ENCODE measurements at regions not wholly inside any gene's neighbourhood (a gene's known extent, or its start where the extent isn't known, plus 50 kb on each side); places are given as distances from the start of the nearest gene placed in this dataset.

DNA sequence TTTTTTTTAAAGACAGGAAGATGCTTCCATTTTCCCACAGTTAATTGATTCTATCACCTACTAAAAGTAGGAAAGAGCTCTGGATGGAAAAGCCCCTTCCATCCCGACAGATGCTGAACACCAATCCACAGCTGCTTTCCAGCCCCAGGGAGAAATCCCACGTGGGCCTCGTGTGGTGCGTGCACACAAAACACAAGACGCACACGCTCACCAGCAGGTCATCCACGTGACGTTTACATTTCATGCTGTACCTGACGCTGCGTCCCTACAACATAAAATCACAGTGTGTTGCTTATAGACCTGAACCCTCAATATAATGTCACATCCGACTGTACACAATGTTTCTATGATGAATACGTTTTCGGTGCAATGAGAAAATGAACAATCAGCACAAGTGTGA lies 50.2 kb upstream of the DACT2 start:
- TF ChIP-seq, protein P1, sequence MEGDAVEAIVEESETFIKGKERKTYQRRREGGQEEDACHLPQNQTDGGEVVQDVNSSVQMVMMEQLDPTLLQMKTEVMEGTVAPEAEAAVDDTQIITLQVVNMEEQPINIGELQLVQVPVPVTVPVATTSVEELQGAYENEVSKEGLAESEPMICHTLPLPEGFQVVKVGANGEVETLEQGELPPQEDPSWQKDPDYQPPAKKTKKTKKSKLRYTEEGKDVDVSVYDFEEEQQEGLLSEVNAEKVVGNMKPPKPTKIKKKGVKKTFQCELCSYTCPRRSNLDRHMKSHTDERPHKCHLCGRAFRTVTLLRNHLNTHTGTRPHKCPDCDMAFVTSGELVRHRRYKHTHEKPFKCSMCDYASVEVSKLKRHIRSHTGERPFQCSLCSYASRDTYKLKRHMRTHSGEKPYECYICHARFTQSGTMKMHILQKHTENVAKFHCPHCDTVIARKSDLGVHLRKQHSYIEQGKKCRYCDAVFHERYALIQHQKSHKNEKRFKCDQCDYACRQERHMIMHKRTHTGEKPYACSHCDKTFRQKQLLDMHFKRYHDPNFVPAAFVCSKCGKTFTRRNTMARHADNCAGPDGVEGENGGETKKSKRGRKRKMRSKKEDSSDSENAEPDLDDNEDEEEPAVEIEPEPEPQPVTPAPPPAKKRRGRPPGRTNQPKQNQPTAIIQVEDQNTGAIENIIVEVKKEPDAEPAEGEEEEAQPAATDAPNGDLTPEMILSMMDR (IDR thresholded peaks at IDR 0.05; ENCODE audit: unreplicated experiment in 3 of 3) = no peak
- Mint-ChIP-seq H3K27ac (peak overlapping the region in 2 of 3 experiments; percentile 27 to 59), H3K27me3 (ENCODE audit: low read depth) (peaks cover 31% of the 10 kb centered on the region), H3K4me1 (peaks cover 22% of the 10 kb centered on the region), H3K9me3 (no peaks in the 10 kb centered on the region), H3K36me3 (ENCODE audit: low read depth) (no peaks in the 10 kb centered on the region), H3K4me3 (no peak overlapping the region)

DNA sequence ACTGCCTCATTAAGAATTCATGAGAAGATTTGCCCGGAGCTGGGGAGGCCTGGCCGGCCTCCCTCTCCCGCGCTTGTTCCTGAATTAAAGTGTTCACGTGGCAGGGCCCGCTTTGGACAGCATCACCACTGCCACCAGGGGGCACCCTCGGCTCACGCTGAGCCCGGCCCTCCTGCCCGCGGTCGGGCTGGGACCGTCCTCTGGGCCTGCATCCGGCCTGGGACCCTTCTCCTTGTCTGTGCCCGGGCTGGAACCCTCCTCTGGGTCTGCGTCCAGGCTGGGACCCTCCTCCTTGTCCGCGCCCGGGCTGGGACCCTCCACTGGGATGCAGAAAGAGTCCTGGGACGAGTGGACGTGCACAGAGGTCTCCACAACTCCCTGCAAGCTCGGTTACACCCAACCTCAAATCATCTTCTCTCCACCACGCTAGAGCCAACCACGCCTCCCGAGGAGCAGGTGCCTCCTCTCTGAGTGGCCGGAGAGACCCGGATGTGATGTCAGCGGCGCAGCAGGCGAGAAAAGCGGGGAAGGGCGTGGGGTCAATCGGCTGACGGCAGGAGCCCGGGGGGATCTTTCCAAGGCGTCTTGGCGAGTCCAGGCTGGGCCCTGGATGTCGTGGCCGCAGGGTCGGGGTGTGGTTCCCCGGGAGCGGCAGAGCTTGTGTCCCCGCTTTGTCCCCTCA lies 50.9 kb upstream of the DACT2 start:
- Mint-ChIP-seq H3K27ac (peak overlapping the region in 2 of 3 experiments; percentile 27 to 59), H3K4me1 (peaks cover 22% of the 10 kb centered on the region), H3K27me3 (ENCODE audit: low read depth) (peaks cover 31% of the 10 kb centered on the region), H3K4me3 (no peak overlapping the region), H3K9me3 (no peaks in the 10 kb centered on the region), H3K36me3 (ENCODE audit: low read depth) (no peaks in the 10 kb centered on the region)
- TF ChIP-seq, protein P1 (IDR thresholded peaks at IDR 0.05; ENCODE audit: unreplicated experiment in 3 of 3) = peak; percentile 87 to 89 (median 87)

DNA sequence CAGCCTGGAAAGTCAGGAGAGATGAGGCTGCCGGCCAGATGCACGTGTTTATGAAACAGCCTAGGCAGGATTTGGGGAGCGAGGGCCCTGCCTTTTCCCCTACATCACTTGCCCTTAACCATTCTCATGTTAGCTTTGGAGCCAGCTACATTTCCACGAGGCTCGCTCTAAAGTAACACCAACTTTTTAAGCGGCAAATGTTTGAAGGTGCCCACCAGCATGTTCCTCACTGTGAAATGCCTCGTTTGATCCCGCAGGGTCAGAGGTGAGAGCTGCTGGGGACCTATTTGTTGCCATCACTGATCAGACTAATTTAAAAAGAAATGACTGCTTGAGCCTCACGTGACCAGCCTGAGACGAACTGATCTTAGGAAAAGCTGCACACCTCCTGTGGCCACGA lies 51.6 kb upstream of the DACT2 start:
- Mint-ChIP-seq H3K27ac (no peak overlapping the region), H3K4me3 (no peak overlapping the region), H3K36me3 (ENCODE audit: low read depth) (no peaks in the 10 kb centered on the region), H3K9me3 (no peaks in the 10 kb centered on the region), H3K27me3 (ENCODE audit: low read depth) (peaks cover 28% of the 10 kb centered on the region), H3K4me1 (peaks cover 22% of the 10 kb centered on the region)
- TF ChIP-seq, protein P1 (IDR thresholded peaks at IDR 0.05; ENCODE audit: unreplicated experiment in 3 of 3) = no peak

DNA sequence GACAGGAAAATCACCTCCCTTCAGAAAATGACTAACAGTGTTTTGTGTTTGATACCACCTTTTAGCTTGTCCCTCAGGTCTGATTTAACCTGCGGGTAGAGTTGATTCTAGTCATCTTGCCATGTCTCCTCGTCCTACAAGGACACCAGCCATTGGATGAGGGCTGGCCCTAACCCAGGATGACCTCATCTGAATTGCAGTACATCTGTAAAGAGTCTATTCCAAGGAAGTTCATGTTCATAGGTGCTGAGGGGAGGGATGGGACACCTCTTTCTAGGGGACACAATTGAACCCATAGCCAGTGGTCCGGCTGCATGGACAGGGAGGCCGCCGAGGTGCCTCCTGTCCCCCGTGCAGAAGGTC lies 52.0 kb upstream of the DACT2 start:
- TF ChIP-seq, protein P1 (IDR thresholded peaks at IDR 0.05; ENCODE audit: unreplicated experiment in 3 of 3) = no peak
- no peaks in the 10 kb centered on the region for H3K36me3 Mint-ChIP-seq (ENCODE audit: low read depth)
- no peak overlapping the region for H3K27ac Mint-ChIP-seq
- H3K9me3 Mint-ChIP-seq = no peaks in the 10 kb centered on the region
- H3K4me3 Mint-ChIP-seq = no peak overlapping the region
- peaks cover 22% of the 10 kb centered on the region for H3K4me1 Mint-ChIP-seq
- peaks cover 26% of the 10 kb centered on the region for H3K27me3 Mint-ChIP-seq (ENCODE audit: low read depth)

DNA sequence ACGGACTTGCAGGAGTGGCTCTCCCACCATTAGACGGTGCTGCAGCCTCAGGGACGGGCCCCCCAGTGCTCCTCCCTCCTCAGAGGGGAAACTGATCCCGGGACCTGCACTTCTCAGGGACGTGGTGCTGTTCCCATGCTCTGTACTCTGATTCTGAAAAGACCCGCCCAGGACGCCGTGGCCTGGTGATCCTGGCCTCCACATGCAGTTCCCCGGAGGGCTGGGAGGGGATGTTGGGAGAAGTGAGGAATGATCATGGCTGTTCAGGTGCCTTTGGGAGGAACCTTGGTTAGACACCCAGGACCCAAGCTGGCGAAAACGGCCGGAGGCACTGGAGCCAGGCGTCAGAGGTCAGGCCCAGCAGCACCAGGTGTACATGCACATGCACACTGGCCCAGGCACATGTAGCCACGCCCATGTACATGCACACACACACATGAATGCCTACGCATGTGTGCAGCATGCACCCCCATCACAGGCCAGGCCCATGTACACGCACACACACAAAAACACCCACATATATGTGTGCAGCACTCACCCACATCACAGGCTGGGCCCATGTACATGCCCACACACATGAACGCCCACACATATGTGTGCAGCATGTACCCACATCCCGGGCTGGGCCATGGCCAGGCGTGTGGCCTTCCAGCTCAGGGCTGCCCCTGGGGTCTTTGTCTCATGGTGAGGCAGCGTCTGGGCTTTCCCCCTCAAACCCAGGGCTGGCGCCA lies 52.6 kb upstream of the DACT2 start:
- no peak overlapping the region for H3K4me3 Mint-ChIP-seq
- H3K36me3 Mint-ChIP-seq (ENCODE audit: low read depth) = no peaks in the 10 kb centered on the region
- no peak overlapping the region for H3K27ac Mint-ChIP-seq
- TF ChIP-seq, protein P1 (IDR thresholded peaks at IDR 0.05; ENCODE audit: unreplicated experiment in 3 of 3) = no peak
- H3K4me1 Mint-ChIP-seq = peaks cover 23% of the 10 kb centered on the region
- H3K27me3 Mint-ChIP-seq (ENCODE audit: low read depth) = peaks cover 27% of the 10 kb centered on the region
- no peaks in the 10 kb centered on the region for H3K9me3 Mint-ChIP-seq
